IMR-90 (cell line): ENCODE measurements at regions not wholly inside any gene's neighbourhood (a gene's known extent, or its start where the extent isn't known, plus 50 kb on each side); places are given as distances from the start of the nearest gene placed in this dataset.

Experiments used
- ATAC-seq: fragments of 200-7000 bp; cut with Tn5 transposase; 2 replicates; pipeline ENCODE4 v1.9.1; 2020; ENCODE audit warnings: low read depth, mild to moderate bottlenecking, moderate library complexity
- BruUV-seq: library from RNA; stranded (reverse); fragments of 400-500 nt; replicated peaks from 2 replicates; lab custom pipeline; 2021; lab: Mats Ljungman, UMichigan
- CTCF ChIA-PET: fragments of 300-600 bp; formaldehyde crosslinking; extraction: SDS; loops from one replicate; lab custom pipeline; 2021; ENCODE audit warnings: antibody characterized with exemption; lab: Yijun Ruan, JAX
- POLR2A ChIA-PET: fragments of 300-600 bp; sonication (Branson Sonifier 250); formaldehyde crosslinking; loops from one replicate; lab custom pipeline; 2022; ENCODE audit warnings: antibody characterized with exemption; ENCODE audit not compliant: unreplicated experiment; lab: Charles Lee
- DNase-seq: peaks from one replicate; pipeline ENCODE4 v3.0.0; 2013
- H2AFZ ChIP-seq: replicated peaks from 2 replicates; pipeline ENCODE3; 2013; ENCODE audit warnings: low read length, mild to moderate bottlenecking; ENCODE audit not compliant: poor library complexity
- H2AK5ac ChIP-seq: 2 replicates; pipeline ENCODE4 v1.6.1; 2013; ENCODE audit warnings: low read depth, low read length, inconsistent platforms
- H2AK9ac ChIP-seq: replicated peaks from 2 replicates; pipeline ENCODE3; 2013; ENCODE audit warnings: mild to moderate bottlenecking, low read depth, low read length, moderate library complexity; ENCODE audit not compliant: poor library complexity
- H2BK120ac ChIP-seq: 2 replicates; pipeline ENCODE4 v1.6.1; 2013; ENCODE audit warnings: low read depth, low read length, inconsistent platforms
- H2BK15ac ChIP-seq: 3 replicates; pipeline ENCODE4 v1.6.1; 2013; ENCODE audit warnings: low read depth, low read length, inconsistent platforms
- H2BK20ac ChIP-seq: 2 replicates; pipeline ENCODE4 v1.6.1; 2013; ENCODE audit warnings: low read depth, mild to moderate bottlenecking, inconsistent platforms, low read length, moderate library complexity
- H2BK5ac ChIP-seq: 2 replicates; pipeline ENCODE4 v1.6.1; 2013; ENCODE audit warnings: mild to moderate bottlenecking, low read depth, low read length, inconsistent platforms; ENCODE audit not compliant: poor library complexity, severe bottlenecking
- H3K14ac ChIP-seq: replicated peaks from 2 replicates; pipeline ENCODE4 v1.6.1; 2013; ENCODE audit warnings: low read depth, low read length, inconsistent platforms
- H3K18ac ChIP-seq: 2 replicates; pipeline ENCODE4 v1.6.1; 2013; ENCODE audit warnings: low read depth, low read length, control low read depth
- H3K23ac ChIP-seq: 2 replicates; pipeline ENCODE4 v1.6.1; 2013; ENCODE audit warnings: low read depth, low read length, inconsistent platforms
- H3K27ac ChIP-seq: 2 replicates; pipeline ENCODE4 v1.5.1; 2013; ENCODE audit warnings: mild to moderate bottlenecking, control low read depth, low read length; ENCODE audit not compliant: insufficient read depth
- H3K27me3 ChIP-seq: 2 replicates; pipeline ENCODE4 v1.6.1; 2013; ENCODE audit warnings: low read length; ENCODE audit not compliant: control insufficient read depth, insufficient read depth
- H3K36me3 ChIP-seq: 2 replicates; pipeline ENCODE4 v1.6.1; 2013; ENCODE audit warnings: low read length, mixed read lengths; ENCODE audit not compliant: control insufficient read depth, insufficient read depth
- H3K4ac ChIP-seq: 2 replicates; pipeline ENCODE4 v1.6.1; 2013; ENCODE audit warnings: low read depth, low read length, inconsistent platforms
- H3K4me1 ChIP-seq: 2 replicates; pipeline ENCODE4 v1.6.1; 2013; ENCODE audit warnings: low read length, mixed read lengths; ENCODE audit not compliant: control insufficient read depth, insufficient read depth
- H3K4me2 ChIP-seq: 2 replicates; pipeline ENCODE4 v1.6.1; 2013; ENCODE audit warnings: low read depth, mild to moderate bottlenecking, control low read depth, low read length, moderate library complexity
- H3K4me3 ChIP-seq: 2 replicates; pipeline ENCODE4 v1.5.1; 2013; ENCODE audit warnings: low read depth, mild to moderate bottlenecking, control low read depth, low read length, moderate library complexity; ENCODE audit not compliant: insufficient read depth
- H3K56ac ChIP-seq: 2 replicates; pipeline ENCODE4 v1.6.1; 2013; ENCODE audit warnings: low read length, inconsistent platforms; ENCODE audit not compliant: insufficient read depth; ENCODE audit errors: extremely low read depth
- H3K79me1 ChIP-seq, 2 experiments: 2 replicates each; pipeline ENCODE4 v1.6.1; 2013; ENCODE audit warnings: low read length in 2 of 2, inconsistent platforms in 1 of 2, low read depth in 1 of 2
- H3K9ac ChIP-seq: 2 replicates; pipeline ENCODE4 v1.6.1; 2013; ENCODE audit warnings: low read depth, low read length, control low read depth
- H3K9me1 ChIP-seq: 2 replicates; pipeline ENCODE4 v1.6.1; 2013; ENCODE audit warnings: low read length, inconsistent platforms; ENCODE audit not compliant: insufficient read depth
- H3K9me3 ChIP-seq: 2 replicates; pipeline ENCODE4 v1.6.1; 2013; ENCODE audit warnings: low read length; ENCODE audit not compliant: control insufficient read depth, insufficient read depth
- H4K20me1 ChIP-seq: 2 replicates; pipeline ENCODE4 v1.6.1; 2013; ENCODE audit warnings: low read length, inconsistent platforms; ENCODE audit not compliant: insufficient read depth
- H4K5ac ChIP-seq: 2 replicates; pipeline ENCODE4 v1.6.1; 2013; ENCODE audit warnings: mild to moderate bottlenecking, low read depth, low read length, control low read depth
- H4K8ac ChIP-seq, 2 experiments: 2 replicates each; pipeline ENCODE4 v1.6.1; 2013; ENCODE audit warnings: low read depth in 2 of 2, low read length in 2 of 2, control low read depth in 1 of 2, inconsistent platforms in 1 of 2
- H4K91ac ChIP-seq: 2 replicates; pipeline ENCODE4 v1.6.1; 2013; ENCODE audit warnings: low read depth, low read length, inconsistent platforms; ENCODE audit not compliant: insufficient read depth
- BHLHE40 ChIP-seq: fragments of 150-350 bp; IDR thresholded peaks from 2 replicates; pipeline ENCODE4 v1.6.1; 2016; ENCODE audit warnings: mild to moderate bottlenecking, low read depth, low read length
- CEBPB ChIP-seq: IDR thresholded peaks from 2 replicates; pipeline ENCODE4 v1.6.1; 2012; ENCODE audit warnings: low read depth, low read length, improper control_type of control experiment
- CHD1 ChIP-seq: IDR thresholded peaks from 2 replicates; pipeline ENCODE4 v1.6.1; 2012; ENCODE audit warnings: low read depth, low read length, improper control_type of control experiment
- FOS ChIP-seq: fragments of 150-350 bp; IDR thresholded peaks from 2 replicates; pipeline ENCODE4 v1.6.1; 2016; ENCODE audit warnings: low read depth, low read length
- MAFK ChIP-seq: IDR thresholded peaks from 2 replicates; pipeline ENCODE4 v1.6.1; 2012; ENCODE audit warnings: low read depth, low read length, improper control_type of control experiment
- MAZ ChIP-seq: IDR thresholded peaks from 2 replicates; pipeline ENCODE4 v1.6.1; 2012; ENCODE audit warnings: low read depth, mild to moderate bottlenecking, low read length, improper control_type of control experiment, moderate library complexity, borderline replicate concordance
- MXI1 ChIP-seq: IDR thresholded peaks from 2 replicates; pipeline ENCODE4 v1.6.1; 2012; ENCODE audit warnings: low read depth, mild to moderate bottlenecking, low read length, moderate library complexity, borderline replicate concordance
- NFE2L2 ChIP-seq: fragments of 150-350 bp; IDR thresholded peaks from 2 replicates; pipeline ENCODE4 v1.6.1; 2016; ENCODE audit warnings: low read depth, mild to moderate bottlenecking, low read length
- POLR2A ChIP-seq: IDR thresholded peaks from 2 replicates; pipeline ENCODE4 v1.6.1; 2012; ENCODE audit warnings: mild to moderate bottlenecking, low read depth, low read length
- RAD21 ChIP-seq: IDR thresholded peaks from 2 replicates; pipeline ENCODE4 v1.6.1; 2012; ENCODE audit warnings: low read length, improper control_type of control experiment
- RCOR1 ChIP-seq: IDR thresholded peaks from 2 replicates; pipeline ENCODE4 v1.6.1; 2012; ENCODE audit warnings: mild to moderate bottlenecking, low read length, improper control_type of control experiment; ENCODE audit not compliant: insufficient replicate concordance
- RFX5 ChIP-seq: IDR thresholded peaks from 2 replicates; pipeline ENCODE4 v1.8.0; 2012; ENCODE audit warnings: low read depth, mild to moderate bottlenecking, low read length, moderate library complexity
- SMC3 ChIP-seq: fragments of 150-350 bp; IDR thresholded peaks from 2 replicates; pipeline ENCODE4 v1.6.1; 2016; ENCODE audit warnings: low read depth, mild to moderate bottlenecking, antibody characterized with exemption, low read length, moderate library complexity
- WGBS, 2 experiments: methylation state at CpG; one replicate each; pipeline versions ENCODE4 v1.1.5 to v1.1.7; 2013; ENCODE audit warnings: missing lambda C conversion rate in 2 of 2; ENCODE audit not compliant: insufficient read length in 1 of 2; ENCODE audit errors: extremely low coverage in 2 of 2; 5-methylcytosine and 5-hydroxymethylcytosine counted together
- dilution Hi-C: fragments of 300-500 bp; cut with HindIII; formaldehyde crosslinking; loops from one replicate; pipeline ENCODE4 v1.14.3; 2018; ENCODE audit warnings: low sequenced_read_pairs; ENCODE audit not compliant: unreplicated experiment
- in situ Hi-C: fragments of 300-500 bp; cut with MboI; formaldehyde crosslinking; loops from 3 replicates; pipeline ENCODE4 v1.14.3; 2019; ENCODE audit warnings: low sequenced_read_pairs, inconsistent platforms, mixed read lengths
- intact Hi-C: fragments of 100-400 bp; cut with micrococcal nuclease; formaldehyde crosslinking; loops from 2 replicates; pipeline ENCODE4 v1.10.0; 2022
- TF ChIP-seq, protein P1 (sequence below): fragments of 150-350 bp; IDR thresholded peaks from 2 replicates; pipeline ENCODE4 v1.6.1; 2016; ENCODE audit warnings: low read depth, mild to moderate bottlenecking, low read length, moderate library complexity, borderline replicate concordance
- TF ChIP-seq, protein P2 (sequence below): conservative IDR thresholded peaks from 2 replicates; pipeline ENCODE4 v1.5.1; 2012; ENCODE audit warnings: mild to moderate bottlenecking, low read depth, low read length, improper control_type of control experiment
- TF ChIP-seq, protein P3 (sequence below): fragments of 150-350 bp; IDR thresholded peaks from 2 replicates; pipeline ENCODE4 v1.6.1; 2017; ENCODE audit warnings: mild to moderate bottlenecking, antibody characterized with exemption, low read length, low read depth

DNA sequence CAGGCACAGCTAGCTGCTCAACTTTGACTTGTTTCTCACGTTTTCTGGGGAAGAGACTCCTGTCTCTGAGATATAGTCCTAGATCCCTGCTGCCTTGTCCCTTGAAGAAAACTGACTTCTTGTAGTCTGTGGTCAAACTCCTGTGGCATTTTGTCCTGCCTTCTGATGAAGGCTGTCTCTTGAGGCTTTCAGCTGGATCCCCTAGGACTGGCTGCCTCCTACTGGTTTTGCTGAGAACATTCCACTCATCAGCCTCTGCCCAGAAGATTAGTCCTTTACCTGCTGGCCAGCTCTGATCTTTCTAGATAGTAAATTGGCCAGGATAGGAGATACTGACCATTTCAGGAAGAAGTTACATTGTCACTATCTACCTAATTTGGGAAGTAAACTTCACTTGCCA is 71.9 kb upstream of the CNR1 start:
- no TSS peak for BruUV-seq
- no peak overlapping the region for H4K5ac ChIP-seq
- H3K9ac ChIP-seq, result no peak overlapping the region
- no peak overlapping the region for H3K14ac ChIP-seq
- ChIA-PET CTCF (no interaction called here), POLR2A (no interaction called here)
- H3K18ac ChIP-seq, result no peak overlapping the region
- no peak overlapping the region for H3K4ac ChIP-seq
- in situ Hi-C loops (no loop called here), intact Hi-C loops (no loop called here), dilution Hi-C loops (no loop called here)
- no peak overlapping the region for H2AK5ac ChIP-seq
- no peak overlapping the region for H3K27ac ChIP-seq
- no peak overlapping the region for H3K56ac ChIP-seq
- DNase-seq (no peak), ATAC-seq (no peak)
- no peak overlapping the region for H4K8ac ChIP-seq
- no peak overlapping the region for H2BK15ac ChIP-seq
- H2AFZ ChIP-seq, result no peak overlapping the region
- no peak overlapping the region for H3K4me3 ChIP-seq
- H3K79me1 ChIP-seq, result no peaks in the 10 kb centered on the region
- no peak overlapping the region for H2BK5ac ChIP-seq
- no peaks in the 10 kb centered on the region for H3K36me3 ChIP-seq
- H3K9me1 ChIP-seq, result no peaks in the 10 kb centered on the region
- no peak overlapping the region for H3K23ac ChIP-seq
- H3K27me3 ChIP-seq, result no peaks in the 10 kb centered on the region
- no peak overlapping the region for H3K4me2 ChIP-seq
- H4K91ac ChIP-seq, result no peak overlapping the region
- H2BK120ac ChIP-seq, result no peak overlapping the region
- H2AK9ac ChIP-seq, result no peak overlapping the region
- no peaks in the 10 kb centered on the region for H3K4me1 ChIP-seq
- H4K20me1 ChIP-seq, result no peaks in the 10 kb centered on the region
- TF ChIP-seq FOS (no peak), SMC3 (no peak), BHLHE40 (no peak), MXI1 (no peak), MAZ (no peak), RAD21 (no peak; the same call in 1 of the 2 replicates), RFX5 (no peak), NFE2L2 (no peak), MAFK (no peak), RCOR1 (no peak), POLR2A (no peak), CEBPB (no peak), CHD1 (no peak)
- TF ChIP-seq, protein P1, sequence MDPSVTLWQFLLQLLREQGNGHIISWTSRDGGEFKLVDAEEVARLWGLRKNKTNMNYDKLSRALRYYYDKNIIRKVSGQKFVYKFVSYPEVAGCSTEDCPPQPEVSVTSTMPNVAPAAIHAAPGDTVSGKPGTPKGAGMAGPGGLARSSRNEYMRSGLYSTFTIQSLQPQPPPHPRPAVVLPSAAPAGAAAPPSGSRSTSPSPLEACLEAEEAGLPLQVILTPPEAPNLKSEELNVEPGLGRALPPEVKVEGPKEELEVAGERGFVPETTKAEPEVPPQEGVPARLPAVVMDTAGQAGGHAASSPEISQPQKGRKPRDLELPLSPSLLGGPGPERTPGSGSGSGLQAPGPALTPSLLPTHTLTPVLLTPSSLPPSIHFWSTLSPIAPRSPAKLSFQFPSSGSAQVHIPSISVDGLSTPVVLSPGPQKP, result no peak
- TF ChIP-seq, protein P2, sequence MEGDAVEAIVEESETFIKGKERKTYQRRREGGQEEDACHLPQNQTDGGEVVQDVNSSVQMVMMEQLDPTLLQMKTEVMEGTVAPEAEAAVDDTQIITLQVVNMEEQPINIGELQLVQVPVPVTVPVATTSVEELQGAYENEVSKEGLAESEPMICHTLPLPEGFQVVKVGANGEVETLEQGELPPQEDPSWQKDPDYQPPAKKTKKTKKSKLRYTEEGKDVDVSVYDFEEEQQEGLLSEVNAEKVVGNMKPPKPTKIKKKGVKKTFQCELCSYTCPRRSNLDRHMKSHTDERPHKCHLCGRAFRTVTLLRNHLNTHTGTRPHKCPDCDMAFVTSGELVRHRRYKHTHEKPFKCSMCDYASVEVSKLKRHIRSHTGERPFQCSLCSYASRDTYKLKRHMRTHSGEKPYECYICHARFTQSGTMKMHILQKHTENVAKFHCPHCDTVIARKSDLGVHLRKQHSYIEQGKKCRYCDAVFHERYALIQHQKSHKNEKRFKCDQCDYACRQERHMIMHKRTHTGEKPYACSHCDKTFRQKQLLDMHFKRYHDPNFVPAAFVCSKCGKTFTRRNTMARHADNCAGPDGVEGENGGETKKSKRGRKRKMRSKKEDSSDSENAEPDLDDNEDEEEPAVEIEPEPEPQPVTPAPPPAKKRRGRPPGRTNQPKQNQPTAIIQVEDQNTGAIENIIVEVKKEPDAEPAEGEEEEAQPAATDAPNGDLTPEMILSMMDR, result no peak
- TF ChIP-seq, protein P3, sequence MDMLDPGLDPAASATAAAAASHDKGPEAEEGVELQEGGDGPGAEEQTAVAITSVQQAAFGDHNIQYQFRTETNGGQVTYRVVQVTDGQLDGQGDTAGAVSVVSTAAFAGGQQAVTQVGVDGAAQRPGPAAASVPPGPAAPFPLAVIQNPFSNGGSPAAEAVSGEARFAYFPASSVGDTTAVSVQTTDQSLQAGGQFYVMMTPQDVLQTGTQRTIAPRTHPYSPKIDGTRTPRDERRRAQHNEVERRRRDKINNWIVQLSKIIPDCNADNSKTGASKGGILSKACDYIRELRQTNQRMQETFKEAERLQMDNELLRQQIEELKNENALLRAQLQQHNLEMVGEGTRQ, result no peak
- H2BK20ac ChIP-seq, result no peak overlapping the region
- 0% methylated on average over 1 of the region's 1 CpG; no CpG with 5 or more reads in 1 of the 2 experiments for WGBS, 2 experiments
- H3K9me3 ChIP-seq, result no peaks in the 10 kb centered on the region
